COR-L47 (cell line): ENCODE measurements at regions not wholly inside any gene's neighbourhood (a gene's known extent, or its start where the extent isn't known, plus 50 kb on each side); places are given as distances from the start of the nearest gene placed in this dataset.

Source experiments
- DNase-seq: peaks from one replicate; lab custom pipeline; 2025; lab: John Stamatoyannopoulos, UW

DNA sequence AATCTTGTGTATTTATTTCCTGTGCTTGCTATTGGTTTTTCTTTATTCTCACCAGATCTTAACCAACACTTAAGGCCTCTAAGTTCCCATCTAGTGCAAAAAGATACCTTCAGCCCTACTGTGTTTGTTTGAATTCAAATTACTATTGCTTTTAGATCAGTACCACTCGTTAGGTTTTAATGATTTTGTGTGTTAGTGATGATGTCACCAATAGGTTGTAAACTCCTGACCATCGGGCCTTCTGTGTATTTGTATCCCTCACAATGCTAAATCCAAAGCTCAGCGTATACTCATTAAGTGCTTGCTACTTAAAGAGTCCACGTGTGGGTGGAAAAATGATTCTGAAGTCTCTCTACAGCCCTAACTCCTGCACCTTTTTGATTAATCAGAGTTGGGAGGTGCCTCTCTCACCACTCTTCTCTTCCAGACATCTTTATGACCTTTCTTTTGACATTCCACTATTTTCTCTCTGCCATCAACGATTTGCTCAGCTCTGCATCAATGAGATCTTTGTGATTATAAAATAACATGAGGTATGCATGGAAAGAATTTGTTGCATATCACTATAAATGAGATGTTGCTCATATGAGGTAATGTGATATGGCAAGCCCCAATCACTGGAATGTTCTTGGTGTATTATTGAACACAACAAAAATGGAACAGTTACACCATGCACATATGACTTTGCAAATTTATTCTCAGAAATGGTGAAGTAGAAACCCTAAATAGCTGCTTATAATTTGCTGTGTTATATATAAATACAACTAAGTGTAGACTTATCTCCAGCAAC, 55.1 kb upstream of the LAMA2 start:
- no peak for DNase-seq

DNA sequence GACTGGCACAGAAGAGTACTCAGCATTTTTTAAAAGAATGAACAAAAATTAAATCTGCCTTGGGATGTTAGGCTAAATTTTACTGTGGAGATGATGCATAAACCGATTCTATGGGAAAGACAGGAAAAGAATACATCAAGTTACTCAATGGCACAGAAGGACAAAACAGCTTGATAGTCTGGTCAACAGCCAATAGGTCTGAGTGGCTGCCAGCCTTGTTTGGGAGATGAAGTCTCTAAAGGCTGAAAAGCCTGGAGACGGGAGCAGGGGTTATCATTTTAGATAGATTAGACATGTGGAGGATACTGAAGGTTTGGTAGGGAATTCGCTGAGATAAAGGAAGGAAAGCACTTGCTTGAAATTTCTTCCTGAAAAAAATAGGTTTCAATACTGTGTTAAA, 56.3 kb upstream of the LAMA2 start:
- no peak for DNase-seq

DNA sequence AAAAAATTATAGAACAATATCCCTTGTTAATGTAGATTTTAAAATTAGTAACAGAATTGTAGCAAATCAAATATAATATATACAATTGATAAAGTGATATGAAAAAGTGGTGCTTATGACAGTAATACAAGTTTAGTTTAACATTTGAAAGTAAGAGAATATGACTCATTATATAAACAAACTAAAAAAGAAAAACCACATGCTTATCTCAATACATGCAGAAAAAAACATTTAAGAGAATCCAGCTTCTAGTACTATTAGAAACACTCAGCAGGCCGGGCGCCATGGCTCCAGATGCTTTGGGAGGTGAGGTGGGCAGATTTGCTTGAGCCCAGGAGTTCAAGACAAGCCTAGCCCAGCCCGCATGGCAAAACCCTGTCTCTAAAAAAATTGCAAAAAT, 60.7 kb upstream of the LAMA2 start:
- no peak for DNase-seq

DNA sequence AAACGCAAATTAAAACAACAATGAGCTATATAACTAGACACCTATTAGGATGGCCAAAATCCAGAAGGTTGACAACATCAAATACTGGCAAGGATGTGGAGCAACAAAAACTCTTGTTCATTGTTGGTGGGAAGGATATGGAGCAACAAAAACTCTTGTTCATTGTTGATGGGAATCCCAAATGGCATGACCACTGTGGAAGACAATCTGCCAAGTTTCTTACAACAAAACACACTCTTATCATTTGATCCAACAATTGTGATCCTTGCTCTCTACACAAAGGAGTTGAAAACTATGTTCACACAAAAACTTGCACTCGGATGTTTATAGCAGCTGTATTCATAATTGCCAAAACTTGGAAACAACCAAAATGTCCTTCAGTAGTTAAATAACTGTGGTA, 61.8 kb upstream of the LAMA2 start:
- DNase-seq: no peak

DNA sequence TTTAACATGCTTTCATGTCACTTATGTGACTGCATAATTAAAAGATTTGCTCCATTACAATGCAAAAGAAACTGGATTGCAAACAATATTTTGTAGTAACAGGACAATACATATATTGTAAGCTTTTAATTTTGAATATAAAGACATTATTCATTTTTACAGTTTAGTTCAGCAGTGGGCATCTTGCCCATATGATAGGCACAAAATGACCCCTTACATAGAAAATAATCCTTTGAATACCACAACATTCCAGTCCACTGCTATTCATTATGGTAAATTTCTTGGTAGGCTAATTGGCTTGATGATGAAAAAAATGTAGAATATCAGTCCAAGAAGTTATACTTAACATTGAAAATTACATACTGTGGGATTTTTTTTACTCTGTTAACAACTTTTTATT, 74.1 kb upstream of the LAMA2 start:
- DNase-seq: no peak

DNA sequence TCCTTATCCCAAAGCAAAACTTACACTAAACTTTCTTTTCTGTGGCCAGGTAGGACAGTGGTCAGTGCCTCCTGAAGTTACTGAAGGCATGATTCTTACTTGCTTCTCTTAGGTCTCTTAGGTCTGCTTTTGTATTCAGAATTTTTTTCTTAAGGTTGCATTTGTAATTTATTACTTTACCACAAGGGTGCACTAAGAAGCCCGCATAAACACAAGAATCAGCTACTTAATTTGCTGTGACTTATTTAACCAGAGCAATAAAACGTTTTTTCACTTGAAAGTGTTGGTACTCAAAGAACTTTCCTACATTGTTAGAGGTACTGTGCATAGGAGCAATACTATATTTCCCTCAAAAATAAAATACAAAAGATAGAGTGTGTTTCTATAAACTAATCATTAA, 75.4 kb upstream of the LAMA2 start:
- DNase-seq: no peak

DNA sequence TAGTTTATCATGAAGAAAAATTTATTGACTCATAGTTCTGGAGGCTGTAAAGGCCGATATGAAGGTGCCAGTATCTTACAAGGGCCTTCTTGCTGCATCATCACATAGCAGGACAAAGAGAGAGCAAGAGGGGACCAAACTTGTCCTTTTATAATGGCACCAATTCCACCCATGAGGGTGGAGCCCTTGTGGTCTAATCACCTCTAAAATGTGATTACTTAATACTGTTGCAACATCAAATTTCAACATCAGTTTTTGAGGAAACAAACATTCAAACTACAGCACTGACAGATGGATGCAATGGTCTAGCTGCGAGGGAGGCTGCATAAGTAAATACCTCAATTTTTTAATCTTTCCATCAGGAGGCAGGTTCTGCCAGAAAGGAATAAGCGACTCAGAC, 76.7 kb upstream of the LAMA2 start:
- DNase-seq: no peak

DNA sequence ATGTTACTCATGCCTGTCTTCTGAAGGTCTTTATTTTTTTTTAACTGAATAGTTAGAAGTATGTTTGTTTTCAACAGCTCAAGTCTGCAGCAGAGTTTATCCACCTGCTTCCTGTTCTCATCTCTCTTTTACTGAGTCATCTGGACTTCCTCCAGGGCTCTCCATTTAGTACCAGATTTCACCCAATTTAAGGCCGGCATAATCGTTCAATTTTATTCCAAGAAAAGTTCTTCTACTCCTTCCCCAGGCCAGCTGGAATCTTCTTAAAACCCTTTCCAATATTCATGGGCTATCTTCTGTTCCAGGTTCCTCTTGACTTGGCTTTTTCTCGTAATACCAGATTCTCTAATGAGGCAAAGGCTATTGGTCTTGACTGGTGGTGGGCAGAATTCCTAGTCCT, 79.0 kb upstream of the LAMA2 start:
- no peak for DNase-seq

DNA sequence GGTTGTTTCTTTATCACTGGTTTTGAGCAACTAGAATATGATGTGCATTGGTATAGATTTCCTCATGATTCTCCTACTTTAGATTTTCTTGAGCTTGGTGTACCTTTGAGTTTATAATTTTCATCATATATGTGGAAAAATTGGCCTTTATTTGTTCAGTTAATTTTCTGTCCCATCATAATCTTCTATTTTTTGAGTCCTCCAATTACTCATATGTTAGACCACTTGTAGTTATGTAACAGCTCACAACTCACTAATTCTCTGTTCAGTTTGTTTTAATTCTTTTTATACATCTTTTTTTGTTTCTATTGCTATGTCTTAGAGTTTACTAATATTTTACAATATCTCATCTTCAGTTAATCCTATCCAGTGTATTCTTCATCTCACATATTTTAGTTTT, 81.3 kb upstream of the LAMA2 start:
- no peak for DNase-seq

DNA sequence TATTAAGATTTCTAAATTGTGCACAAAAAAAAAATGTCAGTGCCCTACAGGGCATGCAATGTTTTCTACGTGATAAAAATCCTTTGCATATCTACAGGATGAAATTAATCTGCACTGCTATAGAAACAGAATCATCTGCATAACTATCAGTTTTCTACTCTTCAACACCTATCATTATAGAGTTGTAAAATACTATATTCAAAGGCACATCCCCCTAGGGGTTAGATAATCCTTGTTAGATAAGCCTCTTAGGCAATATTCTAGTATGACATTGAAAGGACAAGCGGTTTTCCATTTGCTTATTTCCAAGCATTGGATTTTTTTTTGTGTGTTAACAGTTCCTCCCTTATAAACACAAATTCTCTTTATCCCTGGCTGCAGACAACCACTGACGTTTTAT, 98.7 kb upstream of the LAMA2 start:
- no peak for DNase-seq

DNA sequence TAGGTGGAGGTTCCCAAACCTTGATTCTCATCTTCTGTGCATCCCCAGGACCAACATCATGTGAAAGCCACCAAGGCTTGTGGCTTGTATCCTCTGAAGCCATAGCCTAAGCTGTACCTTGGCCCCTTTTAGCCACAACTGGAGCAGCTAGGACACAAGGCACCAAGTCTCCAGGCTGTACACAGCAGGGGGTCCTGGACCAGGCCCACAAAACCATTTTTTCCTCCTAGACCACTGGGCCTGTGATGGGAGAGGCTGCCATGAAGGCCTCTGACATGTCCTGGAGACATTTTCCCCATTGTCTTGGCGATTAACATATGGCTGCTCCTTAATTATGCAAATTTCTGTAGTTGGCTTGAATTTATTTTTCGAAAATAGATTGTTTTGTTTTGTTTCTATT, 114.8 kb upstream of the LAMA2 start:
- DNase-seq: no peak

DNA sequence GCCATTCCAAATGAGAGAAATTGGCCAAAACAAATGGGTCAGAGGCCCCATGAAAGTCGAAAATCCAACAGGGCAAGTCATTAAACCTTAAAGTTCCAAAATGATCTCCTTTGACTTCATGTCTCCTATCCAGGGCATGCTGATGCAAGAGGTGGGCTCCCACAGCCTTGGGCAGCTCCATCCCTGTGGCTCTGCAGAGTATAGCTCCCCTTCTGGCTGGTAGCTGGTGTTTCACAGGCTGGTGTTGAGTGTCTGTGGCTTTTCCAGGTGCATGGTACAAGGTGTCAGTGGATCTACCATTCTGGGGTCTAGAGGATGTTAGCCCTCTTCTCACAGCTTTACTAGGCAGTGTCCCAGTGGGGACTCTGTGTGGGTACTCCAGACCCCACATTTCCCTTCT, 115.2 kb upstream of the LAMA2 start:
- DNase-seq: no peak

DNA sequence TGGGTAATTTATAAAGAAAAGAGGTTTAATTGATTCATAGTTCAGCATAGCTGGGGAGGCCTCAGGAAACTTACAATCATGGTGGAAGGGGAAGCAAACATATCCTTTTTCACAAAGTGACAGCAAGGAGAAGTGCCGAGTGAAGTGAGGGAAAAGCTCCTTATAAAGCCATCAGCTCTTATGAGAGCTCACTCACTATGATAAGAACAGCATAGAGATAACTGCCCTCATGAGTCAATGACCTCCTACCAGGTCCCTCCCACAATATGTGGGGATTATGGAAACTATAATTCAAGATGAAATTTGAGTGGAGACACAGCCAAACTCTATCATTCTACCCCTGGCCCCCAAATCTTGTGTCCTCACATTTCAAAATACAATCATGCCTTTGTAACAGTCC, 115.8 kb upstream of the LAMA2 start:
- no peak for DNase-seq

DNA sequence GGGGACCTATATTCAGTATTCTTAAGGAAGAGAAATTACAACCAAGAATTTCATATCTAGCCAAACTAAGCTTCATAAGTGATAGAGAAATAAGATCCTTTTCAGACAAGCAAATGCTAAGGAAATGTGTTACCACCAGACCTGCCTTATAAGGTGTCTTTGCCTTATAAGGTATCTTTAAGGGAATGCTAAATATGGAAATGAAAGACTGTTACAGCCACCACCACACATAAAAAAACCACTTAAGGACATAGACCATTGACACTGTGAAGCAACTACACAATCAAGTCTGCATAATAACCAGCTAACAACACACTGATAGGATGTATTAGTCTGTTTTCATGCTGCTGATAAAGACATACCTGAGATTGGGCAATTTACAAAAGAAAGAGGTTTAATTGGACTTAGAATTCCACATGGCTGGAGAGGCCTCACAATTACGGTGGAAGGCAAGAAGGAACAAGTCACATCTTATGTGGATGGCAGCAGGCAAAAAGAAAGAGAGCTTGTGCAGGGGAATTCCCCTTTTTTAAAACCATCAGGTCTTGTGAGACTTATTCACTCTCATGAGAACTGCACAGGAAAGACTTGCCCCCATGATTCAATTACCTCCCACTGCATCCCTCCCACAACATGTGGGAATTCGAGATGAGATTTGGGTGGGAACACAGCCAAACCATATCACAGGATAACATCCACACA, 119.2 kb upstream of the LAMA2 start:
- no peak for DNase-seq

DNA sequence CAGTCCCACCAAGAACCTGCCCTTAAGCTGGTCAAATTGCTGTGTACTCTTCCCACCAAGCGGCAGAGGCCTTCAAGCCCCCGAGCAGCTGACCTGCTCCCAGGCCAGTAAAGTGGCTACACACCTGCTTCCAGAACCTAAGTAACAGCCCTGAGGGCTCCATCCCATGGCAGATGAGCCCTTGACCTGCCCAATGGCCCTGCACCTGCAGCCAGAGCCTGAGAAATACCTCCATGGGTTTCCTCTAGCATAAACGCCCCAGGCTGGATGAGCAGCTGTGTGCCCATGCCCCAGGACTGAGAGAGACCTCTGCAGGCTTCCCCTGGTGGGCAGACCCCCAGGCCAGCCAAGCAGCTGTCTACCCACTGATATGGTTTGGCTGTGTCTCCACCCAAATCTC, 123.0 kb upstream of the LAMA2 start:
- no peak for DNase-seq

DNA sequence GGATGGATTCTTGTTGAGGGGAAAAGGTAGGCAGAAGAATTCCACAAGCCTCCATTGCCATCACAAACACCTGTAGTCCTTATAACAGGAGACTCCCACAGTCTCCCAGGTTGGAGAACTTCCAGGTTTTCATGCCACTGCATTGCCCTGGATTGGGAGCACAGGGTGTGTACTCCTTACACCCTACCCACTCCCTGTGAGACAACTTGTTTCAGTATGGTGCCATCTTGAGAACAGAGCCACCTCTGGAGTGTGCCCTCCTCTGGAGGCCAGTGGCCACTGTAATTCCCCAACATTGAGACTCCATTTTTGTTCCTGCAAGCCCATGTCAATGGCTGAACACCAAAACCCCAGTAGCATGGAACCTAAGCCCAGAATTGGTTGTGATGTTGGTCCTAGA, 123.5 kb upstream of the LAMA2 start:
- DNase-seq: no peak

DNA sequence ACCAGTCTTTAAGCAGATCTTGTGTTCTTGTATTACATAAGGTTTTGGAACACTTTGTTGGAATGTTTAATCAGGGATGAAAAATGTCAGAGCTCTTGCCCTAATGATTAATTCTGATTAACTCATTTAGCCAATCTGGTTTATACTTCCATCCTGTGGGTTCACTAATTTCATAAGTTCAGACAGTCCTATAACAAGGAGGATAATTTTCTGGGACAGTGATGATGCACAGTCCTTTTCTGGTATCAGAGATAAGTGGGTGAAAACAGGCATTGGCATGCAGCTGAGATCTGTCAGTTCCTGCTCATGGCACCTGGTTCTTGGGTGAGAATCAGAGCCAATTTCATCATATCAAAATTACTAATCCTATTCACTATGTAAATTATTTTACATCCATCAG, 125.0 kb upstream of the LAMA2 start:
- DNase-seq: no peak

DNA sequence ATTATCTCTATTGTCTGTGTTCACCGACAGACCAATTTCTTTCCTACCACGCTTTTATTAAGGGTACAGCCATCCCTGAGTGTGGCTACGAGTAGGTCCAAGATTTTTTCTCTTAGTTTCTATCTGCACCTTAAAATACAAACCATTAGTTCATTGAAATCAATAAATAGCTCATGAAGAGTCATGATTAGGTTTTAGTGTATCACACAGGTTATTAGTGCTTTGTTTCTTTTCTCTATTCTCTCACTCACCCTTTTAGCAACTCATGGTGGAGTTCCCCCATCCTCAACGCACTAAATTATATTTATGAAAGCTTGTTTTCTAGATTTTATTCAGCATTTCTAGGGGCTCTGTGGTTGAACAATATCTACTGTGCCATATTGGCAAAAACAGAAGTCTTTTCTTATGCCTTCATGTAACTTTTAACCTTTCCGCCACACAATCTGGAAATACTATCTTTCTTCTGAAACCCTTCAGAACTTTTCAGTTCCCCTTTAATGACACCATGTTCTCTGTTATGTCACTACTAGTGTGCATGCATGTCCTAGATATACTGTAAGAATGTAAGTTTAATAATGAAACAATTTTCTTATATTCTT, 128.2 kb upstream of the LAMA2 start:
- no peak for DNase-seq

DNA sequence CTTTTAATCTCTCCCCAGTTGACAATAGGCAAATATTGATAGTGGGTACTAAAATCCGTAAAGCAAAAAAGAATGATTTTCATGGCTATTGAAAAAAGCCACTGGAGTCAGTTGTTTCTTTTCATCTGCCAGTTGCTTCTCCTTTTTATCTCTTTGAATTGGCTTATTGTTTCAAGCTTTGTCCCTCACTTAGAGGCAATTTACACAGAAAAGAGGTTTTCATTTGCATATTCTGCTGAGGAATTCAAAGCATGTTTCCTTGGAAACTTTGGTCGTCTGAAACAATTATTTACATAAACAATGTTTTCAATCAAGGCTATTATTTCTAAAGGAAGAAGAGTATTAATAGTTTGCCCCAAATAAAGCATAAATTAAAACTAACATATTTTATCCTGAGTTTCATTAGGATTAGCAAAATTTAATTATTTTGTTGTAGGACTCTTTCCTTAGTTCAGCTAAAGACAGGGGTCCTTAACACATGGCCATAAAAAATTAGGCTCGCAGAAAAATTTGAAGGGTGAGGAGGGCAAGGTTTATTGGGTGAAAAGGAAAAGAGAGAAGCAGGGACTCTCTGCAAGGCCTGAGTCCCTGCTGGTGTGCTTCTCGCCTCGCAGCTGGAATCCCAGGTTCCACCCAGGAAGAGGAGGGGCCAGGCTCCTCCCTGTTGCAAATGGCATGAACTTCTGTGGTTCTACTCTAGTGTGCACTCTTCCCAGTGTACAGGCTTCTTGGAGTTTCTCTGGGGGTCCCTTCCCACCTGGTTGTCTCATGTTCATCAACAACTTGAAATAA, 138.8 kb upstream of the LAMA2 start:
- no peak for DNase-seq

DNA sequence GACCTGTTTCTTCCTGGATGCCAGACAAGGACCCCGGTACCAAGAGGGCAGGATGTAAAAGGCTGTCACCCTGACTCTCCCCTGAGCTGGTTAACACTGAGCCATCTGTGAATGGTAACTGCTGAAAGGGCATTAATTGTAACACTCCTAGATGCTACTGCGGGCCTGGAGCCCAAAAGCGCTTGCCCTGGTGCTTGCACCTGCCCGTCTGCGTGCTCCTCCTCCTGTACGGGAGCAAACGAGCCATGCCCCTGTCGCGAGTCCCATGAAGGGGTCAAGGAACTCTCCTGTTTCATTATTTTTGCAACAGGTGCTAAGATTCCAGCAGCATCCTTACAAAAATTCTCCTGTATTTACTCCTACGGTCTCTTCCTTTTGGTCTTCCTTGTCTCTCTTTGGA, 140.0 kb upstream of the LAMA2 start:
- no peak for DNase-seq

DNA sequence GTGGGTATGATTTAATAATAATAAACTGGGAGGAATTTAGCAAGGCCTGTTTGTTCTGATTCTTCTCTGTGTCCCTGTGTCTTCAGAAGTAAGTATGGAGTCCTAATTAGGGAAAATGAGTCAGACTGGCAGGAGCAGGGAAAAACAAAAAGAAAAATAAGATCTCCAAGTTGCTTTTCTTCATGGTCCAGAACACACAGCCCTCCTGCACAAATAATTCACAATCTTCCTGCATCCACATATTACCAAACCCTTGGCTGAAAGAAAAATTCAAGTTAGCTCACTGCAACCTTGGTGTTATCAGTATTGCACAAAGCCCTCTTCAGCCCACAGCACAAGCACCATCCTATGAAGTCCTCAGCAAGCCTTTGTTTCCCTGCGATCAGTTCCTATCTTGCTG, 142.0 kb upstream of the LAMA2 start:
- DNase-seq: no peak

DNA sequence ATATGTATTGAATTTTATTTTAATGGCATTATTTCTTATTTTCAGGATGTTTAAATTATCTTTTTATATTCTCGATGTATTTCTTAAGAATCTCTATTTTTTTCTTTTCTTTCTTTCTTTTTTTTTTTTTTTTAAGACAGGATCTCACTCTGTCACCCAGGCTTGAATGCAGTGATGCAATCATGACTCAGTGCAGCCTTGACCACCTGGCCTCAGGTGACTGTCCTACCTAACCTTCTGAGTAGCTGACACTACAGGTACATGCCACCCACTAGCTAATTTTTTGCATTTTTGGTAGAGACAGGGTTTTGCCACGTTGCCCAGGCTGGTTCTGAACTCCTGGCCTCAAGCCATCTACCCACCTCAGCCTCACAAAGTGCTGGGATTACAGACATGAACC, 143.8 kb upstream of the LAMA2 start:
- no peak for DNase-seq

DNA sequence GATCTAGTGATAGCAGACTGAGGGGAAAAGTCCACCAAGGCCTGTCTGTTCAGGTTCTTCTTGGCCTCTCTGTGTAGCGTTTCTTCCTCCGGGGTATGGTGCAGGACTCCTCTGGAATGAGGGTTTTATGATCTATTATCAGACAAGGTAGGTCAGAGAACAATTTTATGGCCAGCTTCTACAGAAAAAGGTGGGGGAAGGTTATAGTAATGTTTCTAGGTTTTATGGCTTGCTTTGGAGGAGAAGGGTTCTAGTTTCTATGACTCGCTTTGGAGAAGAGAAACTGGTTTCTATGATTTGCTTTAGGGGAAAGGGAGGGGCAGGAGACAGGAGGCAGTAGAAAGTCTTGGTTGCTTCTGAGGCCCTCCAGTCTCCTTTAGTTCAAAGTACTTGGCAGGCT, 144.8 kb upstream of the LAMA2 start:
- DNase-seq: no peak
